Esophagus squamous epithelium (tissue), 5 donors: ENCODE measurements at regions not wholly inside any gene's neighbourhood (a gene's known extent, or its start where the extent isn't known, plus 50 kb on each side); places are given as distances from the start of the nearest gene placed in this dataset.
"Not testable (repeated sequence)": the region's sequence is repeated elsewhere in the genome, so short reads cannot be mapped to it uniquely, and the experiment has no call there.

Source experiments
- DNase-seq: peaks from one replicate; lab custom pipeline; 2025; lab: John Stamatoyannopoulos, UW
- H3K27ac ChIP-seq, 4 donors: fragments of 200-600 bp; sonication (generic); one replicate each; pipeline ENCODE4 v1.5.1; 2016 to 2019; ENCODE audit warnings: mild to moderate bottlenecking in 1 of 4
- H3K27me3 ChIP-seq, 4 donors: fragments of 200-600 bp; sonication (generic); 1 replicate in 3 of 4; 2 replicates in 1 of 4; pipeline versions ENCODE4 v1.5.1 to v1.6.0; 2017 to 2021; ENCODE audit warnings: antibody characterized with exemption in 1 of 4
- H3K36me3 ChIP-seq, 3 donors: fragments of 200-600 bp; sonication (generic); one replicate each; pipeline ENCODE4 v1.5.1; 2016 to 2019
- H3K4me1 ChIP-seq, 3 donors: fragments of 200-600 bp; sonication (generic); one replicate each; pipeline ENCODE4 v1.5.1; 2017 to 2019
- H3K4me3 ChIP-seq, 4 donors: fragments of 200-600 bp; sonication (generic); 1 replicate in 3 of 4; 2 replicates in 1 of 4; pipeline ENCODE4 v1.5.1; 2016 to 2019; ENCODE audit warnings: mild to moderate bottlenecking in 2 of 4, moderate library complexity in 1 of 4
- H3K9me3 ChIP-seq, 3 donors: fragments of 200-600 bp; sonication (generic); one replicate each; pipeline ENCODE4 v1.5.1; 2016 to 2019
- CTCF ChIP-seq, 6 experiments: fragments of 450-650 bp in 4 of 6; fragments of 200-600 bp in 2 of 6; sonication (generic) in 2 of 6; IDR thresholded peaks; one replicate each; pipeline ENCODE4 v1.5.1; 2016 to 2019; ENCODE audit warnings: antibody characterized with exemption in 6 of 6, mild to moderate bottlenecking in 4 of 6, moderate library complexity in 4 of 6
- POLR2A ChIP-seq, 4 donors: fragments of 450-650 bp; IDR thresholded peaks; one replicate each; pipeline ENCODE4 v1.6.1; 2017; ENCODE audit warnings: antibody characterized with exemption in 4 of 4, mild to moderate bottlenecking in 4 of 4, moderate library complexity in 3 of 4
- WGBS, 2 donors: methylation state at CpG; one replicate each; pipeline ENCODE4 v1.1.5; 2018; 5-methylcytosine and 5-hydroxymethylcytosine counted together
- intact Hi-C: fragments of 100-400 bp; cut with DNase I; formaldehyde crosslinking; loops from one replicate; pipeline ENCODE4 v1.15.0; 2022
- donor health status: DM: yes; HTN: yes; CAD: no.

DNA sequence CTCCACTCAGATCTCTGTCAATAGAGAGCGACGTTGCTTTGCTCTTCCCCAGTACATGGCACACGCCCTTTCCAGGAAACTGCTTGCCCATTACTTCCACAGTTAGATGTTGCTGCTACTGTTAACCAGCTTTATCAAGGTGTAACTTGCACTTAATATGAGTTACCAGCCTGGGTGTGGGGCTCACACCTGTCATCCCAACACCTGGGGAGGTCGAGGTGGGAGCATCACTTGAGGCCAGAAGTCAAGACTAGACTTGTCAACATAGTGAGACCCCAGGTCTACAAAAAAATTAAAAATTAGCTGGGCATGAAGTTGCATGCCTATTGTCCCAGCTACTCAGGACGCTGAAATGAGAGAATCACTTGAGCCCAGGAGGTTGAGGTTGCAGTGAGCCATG, 177.1 kb upstream of the B3GAT1 start:
- H3K27me3 ChIP-seq, result peaks cover 0 to 8% (median 0%) of the 10 kb centered on the region in 4 donors
- WGBS, 2 donors, result 51 to 53% methylated on average over 5 of the region's 5 CpGs
- H3K4me1 ChIP-seq, result peaks cover 0 to 7% (median 0%) of the 10 kb centered on the region in 3 donors
- no peak for TF ChIP-seq POLR2A (IDR thresholded peaks at IDR 0.05)
- TF ChIP-seq CTCF (IDR thresholded peaks at IDR 0.05), result no peak
- no peak overlapping the region for H3K4me3 ChIP-seq
- H3K9me3 ChIP-seq, result no peaks in the 10 kb centered on the region
- H3K36me3 ChIP-seq, result no peaks in the 10 kb centered on the region
- intact Hi-C loops, result no loop called here
- no peak for DNase-seq
- no peak overlapping the region for H3K27ac ChIP-seq

DNA sequence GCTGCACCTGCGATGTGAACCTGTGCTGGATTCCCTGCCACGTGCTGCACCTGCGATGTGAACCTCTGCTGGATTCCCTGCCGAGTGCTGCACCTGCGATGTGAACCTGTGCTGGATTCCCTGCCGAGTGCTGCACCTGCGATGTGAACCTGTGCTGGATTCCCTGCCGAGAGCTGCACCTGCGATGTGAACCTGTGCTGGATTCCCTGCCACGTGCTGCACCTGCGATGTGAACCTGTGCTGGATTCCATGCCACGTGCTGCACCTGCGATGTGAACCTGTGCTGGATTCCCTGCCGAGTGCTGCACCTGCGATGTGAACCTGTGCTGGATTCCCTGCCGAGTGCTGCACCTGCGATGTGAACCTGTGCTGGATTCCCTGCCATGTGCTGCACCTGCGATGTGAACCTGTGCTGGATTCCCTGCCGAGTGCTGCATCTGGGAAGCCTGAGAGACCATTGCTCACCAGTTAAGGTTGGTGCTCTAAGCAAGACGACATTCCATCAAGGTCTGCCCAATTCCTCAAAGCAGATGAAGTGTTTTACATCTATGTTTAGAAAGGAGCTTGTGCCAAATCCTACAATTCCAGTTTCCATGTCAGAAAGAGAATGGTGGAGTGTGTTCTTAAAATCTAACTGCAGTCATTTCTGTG, 176.5 kb upstream of the B3GAT1 start:
- WGBS, 2 donors, result 78 to 80% methylated on average over 2 to 8 of the region's 20 CpGs
- H3K27ac ChIP-seq, intact Hi-C loops, H3K9me3 ChIP-seq, H3K4me3 ChIP-seq, DNase-seq, H3K36me3 ChIP-seq, H3K27me3 ChIP-seq: not testable (repeated sequence)
- H3K4me1 ChIP-seq, result peaks cover 0 to 12% (median 0%) of the 10 kb centered on the region in 3 donors

DNA sequence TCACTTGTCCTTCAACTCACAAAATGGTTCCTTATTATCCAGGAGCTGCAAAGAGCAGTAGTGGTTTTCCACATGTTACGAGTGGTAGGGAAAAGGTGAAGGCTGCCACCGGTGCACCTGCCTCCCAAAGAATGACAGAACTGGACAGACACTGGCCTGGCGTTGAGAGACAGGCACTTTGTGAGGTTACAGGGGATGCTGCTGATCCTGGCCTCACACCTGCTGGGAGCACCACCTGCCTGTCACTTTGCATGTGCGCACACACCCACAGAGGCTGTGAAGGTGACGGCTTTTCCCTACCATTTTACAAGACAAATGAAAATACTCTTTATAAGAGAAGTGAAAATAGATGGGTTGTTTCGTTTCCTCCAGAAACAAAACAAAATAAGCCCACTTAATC, 175.3 kb upstream of the B3GAT1 start:
- DNase-seq, result no peak

DNA sequence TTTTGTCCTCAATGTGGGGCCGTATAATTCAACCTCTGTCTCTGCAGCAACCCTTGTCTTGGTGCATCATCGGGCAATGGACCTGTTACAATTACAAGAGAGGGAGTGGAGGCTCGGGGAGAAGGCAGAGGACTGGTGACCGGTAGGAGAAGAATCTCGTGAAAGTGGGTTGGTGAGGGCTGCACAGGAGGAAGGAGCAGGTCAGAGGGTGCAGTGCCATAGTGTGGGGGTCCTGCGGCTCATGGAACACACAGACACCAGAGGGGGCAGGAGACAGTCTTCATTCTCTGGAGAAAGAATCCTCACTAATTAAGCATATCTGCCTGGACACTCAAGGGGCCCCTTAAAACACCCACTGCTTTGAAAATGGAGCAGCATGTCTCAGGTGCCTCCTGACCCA, 174.7 kb upstream of the B3GAT1 start:
- Histone ChIP-seq H3K4me1 (peaks cover 0 to 17% (median 0%) of the 10 kb centered on the region in 3 donors), H3K9me3 (no peaks in the 10 kb centered on the region), H3K36me3 (no peaks in the 10 kb centered on the region), H3K4me3 (no peak overlapping the region), H3K27me3 (peaks cover 0 to 4% (median 0%) of the 10 kb centered on the region in 4 donors), H3K27ac (no peak overlapping the region)
- DNase-seq, result no peak
- intact Hi-C loops, result no loop called here
- 64 to 70% methylated on average over 5 to 6 of the region's 6 CpGs for WGBS, 2 donors
- TF ChIP-seq POLR2A (IDR thresholded peaks at IDR 0.05) (no peak), CTCF (IDR thresholded peaks at IDR 0.05) (no peak)

More for the DNA sequence above, 175.3 kb upstream of the B3GAT1 start:
- peaks cover 0 to 17% (median 0%) of the 10 kb centered on the region in 3 donors for H3K4me1 ChIP-seq
- no peak overlapping the region for H3K27ac ChIP-seq
- intact Hi-C loops, result no loop called here
- H3K27me3 ChIP-seq, result peaks cover 0 to 5% (median 0%) of the 10 kb centered on the region in 4 donors
- H3K36me3 ChIP-seq, result no peaks in the 10 kb centered on the region
- TF ChIP-seq POLR2A (IDR thresholded peaks at IDR 0.05) (no peak), CTCF (IDR thresholded peaks at IDR 0.05) (no peak)
- no peaks in the 10 kb centered on the region for H3K9me3 ChIP-seq
- 37 to 53% methylated on average over 6 of the region's 6 CpGs for WGBS, 2 donors
- H3K4me3 ChIP-seq, result no peak overlapping the region

GRCh38 chr11:134585666-134586610, 173.9 kb upstream of the B3GAT1 start:
- no peak for TF ChIP-seq CTCF (IDR thresholded peaks at IDR 0.05)
- no peak for TF ChIP-seq POLR2A (IDR thresholded peaks at IDR 0.05)
- Histone ChIP-seq H3K9me3 (no peaks in the 10 kb centered on the region), H3K4me3 (no peak overlapping the region), H3K27ac (no peak overlapping the region), H3K27me3 (peaks cover 0 to 9% (median 0%) of the 10 kb centered on the region in 4 donors), H3K4me1 (peaks cover 0 to 17% (median 0%) of the 10 kb centered on the region in 3 donors), H3K36me3 (no peaks in the 10 kb centered on the region)
- DNase-seq, result no peak
- intact Hi-C loops, result no loop called here
- WGBS, 2 donors, result 69 to 88% methylated on average over 5 to 6 of the region's 15 CpGs
